IMR-90 (cell line): ENCODE measurements at regions not wholly inside any gene's neighbourhood (a gene's known extent, or its start where the extent isn't known, plus 50 kb on each side); places are given as distances from the start of the nearest gene placed in this dataset.
A peak's percentile ranks its signal among the peaks of the same experiment; 100 is the strongest.

ENCODE experiments used
- ATAC-seq: fragments of 200-7000 bp; cut with Tn5 transposase; 2 replicates; pipeline ENCODE4 v1.9.1; 2020; ENCODE audit warnings: low read depth, mild to moderate bottlenecking, moderate library complexity
- BruUV-seq: library from RNA; stranded (reverse); fragments of 400-500 nt; replicated peaks from 2 replicates; lab custom pipeline; 2021; lab: Mats Ljungman, UMichigan
- CTCF ChIA-PET: fragments of 300-600 bp; formaldehyde crosslinking; extraction: SDS; loops from one replicate; lab custom pipeline; 2021; ENCODE audit warnings: antibody characterized with exemption; lab: Yijun Ruan, JAX
- POLR2A ChIA-PET: fragments of 300-600 bp; sonication (Branson Sonifier 250); formaldehyde crosslinking; loops from one replicate; lab custom pipeline; 2022; ENCODE audit warnings: antibody characterized with exemption; ENCODE audit not compliant: unreplicated experiment; lab: Charles Lee
- DNase-seq: peaks from one replicate; pipeline ENCODE4 v3.0.0; 2013
- H2AFZ ChIP-seq: replicated peaks from 2 replicates; pipeline ENCODE3; 2013; ENCODE audit warnings: low read length, mild to moderate bottlenecking; ENCODE audit not compliant: poor library complexity
- H2AK5ac ChIP-seq: 2 replicates; pipeline ENCODE4 v1.6.1; 2013; ENCODE audit warnings: low read depth, low read length, inconsistent platforms
- H2AK9ac ChIP-seq: replicated peaks from 2 replicates; pipeline ENCODE3; 2013; ENCODE audit warnings: mild to moderate bottlenecking, low read depth, low read length, moderate library complexity; ENCODE audit not compliant: poor library complexity
- H2BK120ac ChIP-seq: 2 replicates; pipeline ENCODE4 v1.6.1; 2013; ENCODE audit warnings: low read depth, low read length, inconsistent platforms
- H2BK15ac ChIP-seq: 3 replicates; pipeline ENCODE4 v1.6.1; 2013; ENCODE audit warnings: low read depth, low read length, inconsistent platforms
- H2BK20ac ChIP-seq: 2 replicates; pipeline ENCODE4 v1.6.1; 2013; ENCODE audit warnings: low read depth, mild to moderate bottlenecking, inconsistent platforms, low read length, moderate library complexity
- H2BK5ac ChIP-seq: 2 replicates; pipeline ENCODE4 v1.6.1; 2013; ENCODE audit warnings: mild to moderate bottlenecking, low read depth, low read length, inconsistent platforms; ENCODE audit not compliant: poor library complexity, severe bottlenecking
- H3K14ac ChIP-seq: replicated peaks from 2 replicates; pipeline ENCODE4 v1.6.1; 2013; ENCODE audit warnings: low read depth, low read length, inconsistent platforms
- H3K18ac ChIP-seq: 2 replicates; pipeline ENCODE4 v1.6.1; 2013; ENCODE audit warnings: low read depth, low read length, control low read depth
- H3K23ac ChIP-seq: 2 replicates; pipeline ENCODE4 v1.6.1; 2013; ENCODE audit warnings: low read depth, low read length, inconsistent platforms
- H3K27ac ChIP-seq: 2 replicates; pipeline ENCODE4 v1.5.1; 2013; ENCODE audit warnings: mild to moderate bottlenecking, control low read depth, low read length; ENCODE audit not compliant: insufficient read depth
- H3K27me3 ChIP-seq: 2 replicates; pipeline ENCODE4 v1.6.1; 2013; ENCODE audit warnings: low read length; ENCODE audit not compliant: control insufficient read depth, insufficient read depth
- H3K36me3 ChIP-seq: 2 replicates; pipeline ENCODE4 v1.6.1; 2013; ENCODE audit warnings: low read length, mixed read lengths; ENCODE audit not compliant: control insufficient read depth, insufficient read depth
- H3K4ac ChIP-seq: 2 replicates; pipeline ENCODE4 v1.6.1; 2013; ENCODE audit warnings: low read depth, low read length, inconsistent platforms
- H3K4me1 ChIP-seq: 2 replicates; pipeline ENCODE4 v1.6.1; 2013; ENCODE audit warnings: low read length, mixed read lengths; ENCODE audit not compliant: control insufficient read depth, insufficient read depth
- H3K4me2 ChIP-seq: 2 replicates; pipeline ENCODE4 v1.6.1; 2013; ENCODE audit warnings: low read depth, mild to moderate bottlenecking, control low read depth, low read length, moderate library complexity
- H3K4me3 ChIP-seq: 2 replicates; pipeline ENCODE4 v1.5.1; 2013; ENCODE audit warnings: low read depth, mild to moderate bottlenecking, control low read depth, low read length, moderate library complexity; ENCODE audit not compliant: insufficient read depth
- H3K56ac ChIP-seq: 2 replicates; pipeline ENCODE4 v1.6.1; 2013; ENCODE audit warnings: low read length, inconsistent platforms; ENCODE audit not compliant: insufficient read depth; ENCODE audit errors: extremely low read depth
- H3K79me1 ChIP-seq, 2 experiments: 2 replicates each; pipeline ENCODE4 v1.6.1; 2013; ENCODE audit warnings: low read length in 2 of 2, inconsistent platforms in 1 of 2, low read depth in 1 of 2
- H3K9ac ChIP-seq: 2 replicates; pipeline ENCODE4 v1.6.1; 2013; ENCODE audit warnings: low read depth, low read length, control low read depth
- H3K9me1 ChIP-seq: 2 replicates; pipeline ENCODE4 v1.6.1; 2013; ENCODE audit warnings: low read length, inconsistent platforms; ENCODE audit not compliant: insufficient read depth
- H3K9me3 ChIP-seq: 2 replicates; pipeline ENCODE4 v1.6.1; 2013; ENCODE audit warnings: low read length; ENCODE audit not compliant: control insufficient read depth, insufficient read depth
- H4K20me1 ChIP-seq: 2 replicates; pipeline ENCODE4 v1.6.1; 2013; ENCODE audit warnings: low read length, inconsistent platforms; ENCODE audit not compliant: insufficient read depth
- H4K5ac ChIP-seq: 2 replicates; pipeline ENCODE4 v1.6.1; 2013; ENCODE audit warnings: mild to moderate bottlenecking, low read depth, low read length, control low read depth
- H4K8ac ChIP-seq, 2 experiments: 2 replicates each; pipeline ENCODE4 v1.6.1; 2013; ENCODE audit warnings: low read depth in 2 of 2, low read length in 2 of 2, control low read depth in 1 of 2, inconsistent platforms in 1 of 2
- H4K91ac ChIP-seq: 2 replicates; pipeline ENCODE4 v1.6.1; 2013; ENCODE audit warnings: low read depth, low read length, inconsistent platforms; ENCODE audit not compliant: insufficient read depth
- CEBPB ChIP-seq: IDR thresholded peaks from 2 replicates; pipeline ENCODE4 v1.6.1; 2012; ENCODE audit warnings: low read depth, low read length, improper control_type of control experiment
- MAFK ChIP-seq: IDR thresholded peaks from 2 replicates; pipeline ENCODE4 v1.6.1; 2012; ENCODE audit warnings: low read depth, low read length, improper control_type of control experiment
- RAD21 ChIP-seq: IDR thresholded peaks from 2 replicates; pipeline ENCODE4 v1.6.1; 2012; ENCODE audit warnings: low read length, improper control_type of control experiment
- RFX5 ChIP-seq: IDR thresholded peaks from 2 replicates; pipeline ENCODE4 v1.8.0; 2012; ENCODE audit warnings: low read depth, mild to moderate bottlenecking, low read length, moderate library complexity
- WGBS, 2 experiments: methylation state at CpG; one replicate each; pipeline versions ENCODE4 v1.1.5 to v1.1.7; 2013; ENCODE audit warnings: missing lambda C conversion rate in 2 of 2; ENCODE audit not compliant: insufficient read length in 1 of 2; ENCODE audit errors: extremely low coverage in 2 of 2; 5-methylcytosine and 5-hydroxymethylcytosine counted together
- dilution Hi-C: fragments of 300-500 bp; cut with HindIII; formaldehyde crosslinking; loops from one replicate; pipeline ENCODE4 v1.14.3; 2018; ENCODE audit warnings: low sequenced_read_pairs; ENCODE audit not compliant: unreplicated experiment
- in situ Hi-C: fragments of 300-500 bp; cut with MboI; formaldehyde crosslinking; loops from 3 replicates; pipeline ENCODE4 v1.14.3; 2019; ENCODE audit warnings: low sequenced_read_pairs, inconsistent platforms, mixed read lengths
- intact Hi-C: fragments of 100-400 bp; cut with micrococcal nuclease; formaldehyde crosslinking; loops from 2 replicates; pipeline ENCODE4 v1.10.0; 2022

DNA sequence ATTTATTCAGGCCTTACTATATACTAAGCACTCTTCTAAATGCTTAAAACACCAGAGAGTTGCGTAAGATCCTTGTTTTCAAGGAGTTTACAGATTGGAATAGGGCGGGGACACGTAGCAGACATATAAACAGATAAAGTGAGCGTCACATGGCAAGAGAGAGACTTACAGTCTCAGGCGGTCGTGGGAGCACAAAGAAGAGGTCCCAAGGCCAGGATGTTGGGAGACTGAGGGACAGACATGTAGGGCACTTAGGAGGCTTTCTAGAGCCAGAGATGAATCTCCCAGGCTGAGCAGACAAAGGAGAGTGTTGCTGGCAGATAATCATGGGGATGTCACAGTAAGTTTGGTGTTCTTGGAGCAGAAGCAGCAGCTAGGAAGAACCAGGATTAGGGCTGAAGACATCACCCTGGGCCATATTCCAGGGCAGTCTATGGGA, 119.1 kb upstream of the ANKFN1 start:
- H3K4me1 ChIP-seq: no peaks in the 10 kb centered on the region
- H3K79me1 ChIP-seq: no peaks in the 10 kb centered on the region
- TF ChIP-seq RAD21: no peak
- TF ChIP-seq CEBPB: peak; percentile 59
- no peak for TF ChIP-seq MAFK
- no peak for TF ChIP-seq RFX5
- no peaks in the 10 kb centered on the region for H3K36me3 ChIP-seq
- H3K9me1 ChIP-seq: no peaks in the 10 kb centered on the region
- no peak overlapping the region for H3K14ac ChIP-seq
- no CpG with 5 or more reads among the region's 6 CpGs for WGBS, 2 experiments
- H2BK20ac ChIP-seq: no peak overlapping the region
- H3K27me3 ChIP-seq: no peaks in the 10 kb centered on the region
- no TSS peak for BruUV-seq
- H2AK5ac ChIP-seq: no peak overlapping the region
- no peak overlapping the region for H4K91ac ChIP-seq
- H3K27ac ChIP-seq: no peak overlapping the region
- H3K23ac ChIP-seq: no peak overlapping the region
- H2BK120ac ChIP-seq: no peak overlapping the region
- H4K8ac ChIP-seq: no peak overlapping the region
- H3K18ac ChIP-seq: no peak overlapping the region
- no peaks in the 10 kb centered on the region for H4K20me1 ChIP-seq
- no peak overlapping the region for H3K4ac ChIP-seq
- no peak overlapping the region for H2AK9ac ChIP-seq
- no peak overlapping the region for H3K9ac ChIP-seq
- no peak overlapping the region for H3K4me3 ChIP-seq
- H2BK5ac ChIP-seq: no peak overlapping the region
- no peak overlapping the region for H2BK15ac ChIP-seq
- intact Hi-C loops (no loop called here), in situ Hi-C loops (no loop called here), dilution Hi-C loops (no loop called here)
- H3K56ac ChIP-seq: no peak overlapping the region
- H2AFZ ChIP-seq: no peak overlapping the region
- ATAC-seq: peak; percentile 44; the same call in 1 of the 2 replicates
- no peak for DNase-seq
- ChIA-PET CTCF (interaction anchor here (0.8 kb wide), 1 partner anchor 155 kb away, joined by 4 read pairs; no protein-coding TSS in a partner anchor), POLR2A (no interaction called here)
- H4K5ac ChIP-seq: no peak overlapping the region
- H3K4me2 ChIP-seq: no peak overlapping the region
- H3K9me3 ChIP-seq: no peaks in the 10 kb centered on the region
